HUES64 (cell line): ENCODE measurements at regions not wholly inside any gene's neighbourhood (a gene's known extent, or its start where the extent isn't known, plus 50 kb on each side); places are given as distances from the start of the nearest gene placed in this dataset.

Experiments
- H3K27ac ChIP-seq: 2 replicates; pipeline ENCODE4 v1.7.0; 2013; ENCODE audit warnings: low read depth, low read length, inconsistent platforms
- H3K27me3 ChIP-seq: 2 replicates; pipeline ENCODE4 v1.6.1; 2013; ENCODE audit warnings: mild to moderate bottlenecking, low read length; ENCODE audit not compliant: insufficient read depth
- H3K36me3 ChIP-seq: 2 replicates; pipeline ENCODE4 v1.6.1; 2013; ENCODE audit warnings: mild to moderate bottlenecking, low read length; ENCODE audit not compliant: insufficient read depth
- H3K4me1 ChIP-seq: 2 replicates; pipeline ENCODE4 v1.6.1; 2013; ENCODE audit warnings: mild to moderate bottlenecking, low read length, moderate library complexity; ENCODE audit not compliant: insufficient read depth
- H3K4me3 ChIP-seq: 2 replicates; pipeline ENCODE4 v1.5.1; 2013; ENCODE audit warnings: mild to moderate bottlenecking, low read length, moderate library complexity
- H3K9ac ChIP-seq: 2 replicates; pipeline ENCODE4 v1.6.1; 2013; ENCODE audit warnings: mild to moderate bottlenecking, low read depth, low read length
- H3K9me3 ChIP-seq: 2 replicates; pipeline ENCODE4 v1.6.1; 2013; ENCODE audit warnings: low read depth, low read length; ENCODE audit not compliant: insufficient read depth
- WGBS: fragments of 150-250, 120-280 bp; methylation state at CpG from one replicate; pipeline ENCODE4 v1.1.7; 2013; ENCODE audit warnings: missing lambda C conversion rate; 5-methylcytosine and 5-hydroxymethylcytosine counted together

DNA sequence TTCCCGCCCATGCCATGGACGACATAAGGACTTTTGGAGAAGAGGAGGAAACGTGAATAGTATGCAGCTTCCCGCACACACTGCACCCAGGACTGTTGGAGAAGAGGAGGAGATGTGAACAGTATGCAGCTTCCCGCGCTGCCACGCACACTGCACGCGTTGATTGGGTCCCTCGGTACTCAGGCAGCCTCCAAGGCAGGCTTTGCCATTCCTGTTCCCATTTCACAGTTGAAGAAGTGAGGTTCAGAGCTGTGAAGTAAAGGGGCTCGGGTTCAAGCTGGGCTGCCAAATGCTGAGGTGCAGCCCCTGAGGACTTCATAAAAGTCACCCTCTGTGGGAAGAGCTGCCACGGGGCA lies 147.9 kb upstream of the FAM20C start:
- no peaks in the 10 kb centered on the region for H3K36me3 ChIP-seq
- no peaks in the 10 kb centered on the region for H3K9me3 ChIP-seq
- H3K9ac ChIP-seq: no peak overlapping the region
- no peaks in the 10 kb centered on the region for H3K4me1 ChIP-seq
- no peak overlapping the region for H3K27ac ChIP-seq
- H3K4me3 ChIP-seq: no peak overlapping the region
- 96% methylated on average over 12 of the region's 12 CpGs for WGBS
- peaks cover 9% of the 10 kb centered on the region for H3K27me3 ChIP-seq

DNA sequence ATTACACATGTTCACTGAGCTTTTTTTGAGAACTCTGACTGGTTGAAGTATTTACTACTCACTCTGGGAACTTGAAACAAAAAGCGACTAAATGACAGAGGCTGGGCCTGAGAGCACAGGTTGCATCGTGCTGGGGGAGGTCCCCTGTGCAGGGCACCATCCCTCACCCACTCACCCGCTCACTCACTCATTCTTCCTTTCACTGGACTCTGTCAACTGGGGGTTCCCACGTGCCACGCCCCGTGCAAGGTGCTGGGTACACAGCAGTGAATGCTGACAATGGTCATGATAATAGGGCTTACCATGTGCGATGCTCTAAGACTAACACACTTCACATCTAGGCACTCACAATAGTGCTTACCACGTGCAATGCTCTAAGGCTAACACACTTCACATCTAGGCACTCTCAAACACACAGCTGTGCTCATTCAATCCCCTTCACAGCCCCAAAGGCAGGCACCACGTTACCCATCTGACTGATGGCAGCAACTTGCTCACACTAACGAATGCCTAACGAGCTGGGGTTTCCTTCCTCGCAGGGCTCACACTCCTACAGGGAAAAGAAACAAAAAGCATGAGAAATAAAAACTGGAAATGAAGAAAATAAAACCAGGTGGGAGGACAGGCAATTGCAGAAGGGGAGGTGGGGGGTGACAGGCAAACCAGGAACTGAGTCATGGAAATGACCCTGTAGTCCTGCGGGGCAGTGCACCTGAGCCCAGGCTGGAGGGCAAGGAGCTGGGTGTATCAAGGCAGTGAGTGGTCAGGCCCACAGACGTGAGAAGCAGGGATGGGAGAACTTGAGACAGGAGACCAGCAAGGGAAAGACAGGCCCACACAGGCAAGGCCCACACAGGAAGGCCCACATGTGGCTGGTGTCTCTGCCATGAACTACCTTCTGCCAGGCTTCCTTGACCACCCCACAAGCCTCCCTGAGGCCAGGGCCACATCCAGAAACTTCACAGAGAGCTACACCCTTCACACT lies 147.0 kb upstream of the FAM20C start:
- H3K27me3 ChIP-seq: peaks cover 9% of the 10 kb centered on the region
- 90% methylated on average over 14 of the region's 14 CpGs for WGBS
- no peak overlapping the region for H3K27ac ChIP-seq
- no peaks in the 10 kb centered on the region for H3K4me1 ChIP-seq
- H3K4me3 ChIP-seq: no peak overlapping the region
- H3K9me3 ChIP-seq: no peaks in the 10 kb centered on the region
- no peak overlapping the region for H3K9ac ChIP-seq
- H3K36me3 ChIP-seq: no peaks in the 10 kb centered on the region

DNA sequence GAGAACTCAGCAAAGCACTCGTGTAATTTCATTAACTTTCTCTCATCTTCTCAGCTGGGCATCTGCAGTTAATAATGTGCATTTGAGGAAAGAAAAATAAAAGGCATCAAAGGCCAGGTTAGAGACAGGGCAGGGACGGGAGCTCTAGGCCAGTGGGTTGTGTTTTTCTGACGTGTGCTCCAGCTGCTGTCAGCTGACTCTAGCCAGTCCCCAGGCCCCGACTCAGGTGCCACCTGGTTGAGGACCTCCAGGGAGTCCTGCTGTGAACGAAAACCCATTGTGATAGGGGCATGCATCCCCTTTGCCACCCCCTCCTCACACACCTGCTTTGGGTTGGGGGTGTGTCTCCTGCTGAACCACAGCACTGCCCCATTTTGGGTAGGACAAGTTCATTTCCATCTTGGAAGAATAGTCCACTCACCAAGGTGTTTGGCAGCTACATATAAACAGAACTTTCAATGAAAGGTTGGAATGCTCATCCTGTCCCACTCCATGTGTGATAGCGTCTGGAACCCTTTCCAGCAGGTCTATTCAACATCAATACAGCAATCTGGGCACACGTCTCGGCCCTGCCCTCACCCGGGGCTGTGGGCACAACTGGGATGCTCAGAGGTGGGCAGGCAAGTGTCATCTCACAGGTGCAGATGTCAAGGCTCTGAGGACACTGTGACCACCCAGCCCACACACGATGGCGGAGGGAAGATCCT lies 146.1 kb upstream of the FAM20C start:
- WGBS: 88% methylated on average over 11 of the region's 11 CpGs
- Histone ChIP-seq H3K4me3 (no peak overlapping the region), H3K27me3 (peaks cover 9% of the 10 kb centered on the region), H3K36me3 (no peaks in the 10 kb centered on the region), H3K27ac (no peak overlapping the region), H3K9ac (no peak overlapping the region), H3K9me3 (no peaks in the 10 kb centered on the region), H3K4me1 (no peaks in the 10 kb centered on the region)

GRCh38 chr7:46830-47140 lies 145.6 kb upstream of the FAM20C start:
- no peaks in the 10 kb centered on the region for H3K4me1 ChIP-seq
- no peaks in the 10 kb centered on the region for H3K9me3 ChIP-seq
- H3K36me3 ChIP-seq: no peaks in the 10 kb centered on the region
- H3K27me3 ChIP-seq: peaks cover 9% of the 10 kb centered on the region
- no peak overlapping the region for H3K9ac ChIP-seq
- H3K4me3 ChIP-seq: no peak overlapping the region
- H3K27ac ChIP-seq: no peak overlapping the region
- over 99% methylated on average over 5 of the region's 5 CpGs for WGBS

GRCh38 chr7:51456-52068 lies 140.8 kb upstream of the FAM20C start:
- no peaks in the 10 kb centered on the region for H3K4me1 ChIP-seq
- H3K4me3 ChIP-seq: no peak overlapping the region
- 0 out of 2 replicates have a peak, but pooled peaks cover 3% of the 10 kb centered on the region for H3K9me3 ChIP-seq
- no peak overlapping the region for H3K27ac ChIP-seq
- H3K27me3 ChIP-seq: no peaks in the 10 kb centered on the region
- 96% methylated on average over 11 of the region's 11 CpGs for WGBS
- no peak overlapping the region for H3K9ac ChIP-seq
- no peaks in the 10 kb centered on the region for H3K36me3 ChIP-seq

GRCh38 chr7:52100-52499 lies 140.3 kb upstream of the FAM20C start:
- Histone ChIP-seq H3K9me3 (0 out of 2 replicates have a peak, but pooled peaks cover 3% of the 10 kb centered on the region), H3K27ac (no peak overlapping the region), H3K4me1 (no peaks in the 10 kb centered on the region), H3K36me3 (no peaks in the 10 kb centered on the region), H3K4me3 (no peak overlapping the region), H3K27me3 (no peaks in the 10 kb centered on the region), H3K9ac (no peak overlapping the region)
- WGBS: 91% methylated on average over 3 of the region's 3 CpGs

DNA sequence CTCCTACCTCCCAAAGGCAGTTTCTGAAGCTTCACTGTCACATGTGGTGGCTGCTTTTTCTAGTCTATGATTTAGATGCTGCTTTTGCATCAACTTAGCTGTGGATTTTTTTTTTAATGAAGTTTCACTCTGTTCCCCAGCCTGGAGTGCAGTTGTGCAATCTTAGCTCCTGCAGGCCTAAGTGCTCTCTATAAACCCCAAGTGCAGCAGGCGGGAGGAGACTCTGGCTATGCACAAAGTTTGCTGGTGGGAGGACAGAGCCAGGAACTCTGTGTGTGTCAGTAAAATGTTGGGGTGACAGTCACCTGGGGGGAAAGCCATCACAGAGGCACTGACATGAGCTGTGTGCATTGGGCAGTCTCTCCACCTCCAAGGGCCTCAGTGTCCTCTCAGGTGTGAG lies 138.8 kb upstream of the FAM20C start:
- Histone ChIP-seq H3K4me3 (no peak overlapping the region), H3K9ac (no peak overlapping the region), H3K36me3 (no peaks in the 10 kb centered on the region), H3K9me3 (0 out of 2 replicates have a peak, but pooled peaks cover 3% of the 10 kb centered on the region), H3K4me1 (peaks cover under 1% of the 10 kb centered on the region), H3K27me3 (no peaks in the 10 kb centered on the region), H3K27ac (no peak overlapping the region)
- WGBS: 93% methylated on average over 1 of the region's 1 CpG

GRCh38 chr7:54615-55014 lies 137.8 kb upstream of the FAM20C start:
- H3K9ac ChIP-seq: no peak overlapping the region
- WGBS: 96% methylated on average over 6 of the region's 6 CpGs
- H3K4me3 ChIP-seq: no peak overlapping the region
- no peak overlapping the region for H3K27ac ChIP-seq
- H3K27me3 ChIP-seq: no peaks in the 10 kb centered on the region
- H3K4me1 ChIP-seq: peaks cover 11% of the 10 kb centered on the region
- H3K36me3 ChIP-seq: no peaks in the 10 kb centered on the region
- 0 out of 2 replicates have a peak, but pooled peaks cover 3% of the 10 kb centered on the region for H3K9me3 ChIP-seq

- Histone ChIP-seq H3K27me3 (no peaks in the 10 kb centered on the region), H3K4me3 (no peak overlapping the region), H3K4me1 (peaks cover 14% of the 10 kb centered on the region), H3K9me3 (0 out of 2 replicates have a peak, but pooled peaks cover 3% of the 10 kb centered on the region), H3K9ac (no peak overlapping the region), H3K36me3 (no peaks in the 10 kb centered on the region), H3K27ac (no peak overlapping the region)
- 82% methylated on average over 9 of the region's 9 CpGs for WGBS
Observed at GRCh38 chr7:55690-56248, 136.6 kb upstream of the FAM20C start.

GRCh38 chr7:56291-56913 lies 136.0 kb upstream of the FAM20C start:
- 84% methylated on average over 18 of the region's 18 CpGs for WGBS
- no peak overlapping the region for H3K27ac ChIP-seq
- no peak overlapping the region for H3K9ac ChIP-seq
- H3K4me1 ChIP-seq: peaks cover 14% of the 10 kb centered on the region
- H3K9me3 ChIP-seq: 0 out of 2 replicates have a peak, but pooled peaks cover 3% of the 10 kb centered on the region
- H3K4me3 ChIP-seq: no peak overlapping the region
- no peaks in the 10 kb centered on the region for H3K36me3 ChIP-seq
- H3K27me3 ChIP-seq: no peaks in the 10 kb centered on the region
